MM.1S (cell line): ENCODE measurements at regions not wholly inside any gene's neighbourhood (a gene's known extent, or its start where the extent isn't known, plus 50 kb on each side); places are given as distances from the start of the nearest gene placed in this dataset.

ENCODE experiments used
- EZH2 ChIP-seq: fragments of 300-600 bp; sonication (generic); optimal IDR thresholded peaks from 2 replicates; pipeline ENCODE3; 2017; ENCODE audit warnings: low read depth, mild to moderate bottlenecking, antibody characterized with exemption, low read length, mixed read lengths
- TF ChIP-seq, protein P1 (sequence below): fragments of 300-600 bp; sonication (generic); IDR thresholded peaks from 2 replicates; pipeline ENCODE4 v1.5.1; 2016; ENCODE audit warnings: antibody characterized with exemption, low read length, mixed read lengths

DNA sequence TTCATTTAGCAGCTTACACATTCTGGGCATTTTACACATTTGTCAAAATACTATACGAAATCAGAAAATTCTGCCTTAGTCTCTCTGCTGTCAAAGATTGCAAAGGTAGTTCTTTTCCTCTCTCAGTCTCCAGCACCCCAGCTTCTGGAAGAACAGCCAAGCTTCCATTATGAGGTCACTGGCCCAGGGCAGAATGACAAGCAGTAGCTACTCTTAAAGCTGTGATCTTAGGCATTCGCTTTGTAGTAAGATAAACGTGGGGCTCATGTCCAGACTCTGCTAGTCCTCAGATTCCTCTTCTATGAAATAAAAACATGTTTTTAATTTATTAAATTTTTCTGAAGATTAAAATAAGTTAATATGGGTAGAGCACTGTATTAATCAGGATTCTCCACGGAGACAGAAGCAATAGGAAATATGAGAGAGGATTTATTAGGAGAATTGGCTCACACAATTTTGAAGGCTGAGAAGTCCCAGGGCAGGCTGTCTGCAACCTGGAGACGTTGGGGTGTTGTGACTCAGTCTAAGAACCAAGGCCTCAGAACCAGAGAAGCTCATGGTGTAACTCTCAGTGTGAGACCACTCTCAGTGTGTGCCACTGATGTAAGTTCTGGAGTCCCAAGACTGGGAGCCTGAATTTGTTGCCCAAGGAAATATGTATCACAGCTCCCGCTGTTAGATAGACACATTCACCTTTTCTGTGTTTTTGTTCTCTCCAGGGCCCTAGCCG, 201.2 kb downstream of the CMPK2 start:
- TF ChIP-seq, protein P1, sequence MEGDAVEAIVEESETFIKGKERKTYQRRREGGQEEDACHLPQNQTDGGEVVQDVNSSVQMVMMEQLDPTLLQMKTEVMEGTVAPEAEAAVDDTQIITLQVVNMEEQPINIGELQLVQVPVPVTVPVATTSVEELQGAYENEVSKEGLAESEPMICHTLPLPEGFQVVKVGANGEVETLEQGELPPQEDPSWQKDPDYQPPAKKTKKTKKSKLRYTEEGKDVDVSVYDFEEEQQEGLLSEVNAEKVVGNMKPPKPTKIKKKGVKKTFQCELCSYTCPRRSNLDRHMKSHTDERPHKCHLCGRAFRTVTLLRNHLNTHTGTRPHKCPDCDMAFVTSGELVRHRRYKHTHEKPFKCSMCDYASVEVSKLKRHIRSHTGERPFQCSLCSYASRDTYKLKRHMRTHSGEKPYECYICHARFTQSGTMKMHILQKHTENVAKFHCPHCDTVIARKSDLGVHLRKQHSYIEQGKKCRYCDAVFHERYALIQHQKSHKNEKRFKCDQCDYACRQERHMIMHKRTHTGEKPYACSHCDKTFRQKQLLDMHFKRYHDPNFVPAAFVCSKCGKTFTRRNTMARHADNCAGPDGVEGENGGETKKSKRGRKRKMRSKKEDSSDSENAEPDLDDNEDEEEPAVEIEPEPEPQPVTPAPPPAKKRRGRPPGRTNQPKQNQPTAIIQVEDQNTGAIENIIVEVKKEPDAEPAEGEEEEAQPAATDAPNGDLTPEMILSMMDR, result no peak
- TF ChIP-seq EZH2, result no peak
